GM18519 (cell line): ENCODE measurements at regions not wholly inside any gene's neighbourhood (a gene's known extent, or its start where the extent isn't known, plus 50 kb on each side); places are given as distances from the start of the nearest gene placed in this dataset.
"Not testable (repeated sequence)": the region's sequence is repeated elsewhere in the genome, so short reads cannot be mapped to it uniquely, and the experiment has no call there.

Experiments
- ATAC-seq: cut with Tn5 transposase; IDR thresholded peaks from one replicate; pipeline ENCODE4 v1.9.1; 2021; ENCODE audit warnings: mild to moderate bottlenecking, moderate library complexity; ENCODE audit not compliant: unreplicated experiment, low FRiP score

DNA sequence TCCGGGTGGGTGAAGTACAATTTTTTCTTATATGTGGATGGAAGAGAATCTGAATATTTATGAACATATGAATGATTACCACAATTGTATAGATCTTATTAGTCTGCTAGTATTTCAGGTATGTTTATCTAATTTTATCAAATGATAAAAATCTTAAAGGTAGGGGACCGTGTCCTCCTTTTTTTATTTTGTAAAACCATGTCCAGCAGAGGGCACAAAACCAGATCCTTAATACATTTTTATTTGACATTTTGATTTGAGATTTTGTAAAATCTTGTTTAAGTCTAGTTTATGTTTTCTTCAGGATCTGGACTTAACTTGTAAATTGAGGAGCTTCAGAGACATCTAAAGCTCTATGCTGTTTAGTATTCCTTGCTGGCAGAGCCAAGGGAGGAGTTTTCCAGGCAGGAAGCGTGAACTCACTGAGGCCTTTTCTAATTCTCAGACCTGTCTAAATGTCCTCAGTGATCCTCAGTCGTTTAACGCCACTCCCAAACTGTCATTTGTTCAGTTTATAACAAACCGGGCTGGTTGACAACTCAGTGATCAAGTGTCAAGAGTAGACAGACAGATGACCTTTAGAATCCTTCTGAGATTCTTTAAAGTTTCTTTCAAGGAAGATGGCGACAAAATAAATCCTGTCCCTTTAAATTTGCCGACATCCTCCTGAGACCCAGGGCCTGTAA lies 263.9 kb downstream of the KTN1 start:
- no peak for ATAC-seq

DNA sequence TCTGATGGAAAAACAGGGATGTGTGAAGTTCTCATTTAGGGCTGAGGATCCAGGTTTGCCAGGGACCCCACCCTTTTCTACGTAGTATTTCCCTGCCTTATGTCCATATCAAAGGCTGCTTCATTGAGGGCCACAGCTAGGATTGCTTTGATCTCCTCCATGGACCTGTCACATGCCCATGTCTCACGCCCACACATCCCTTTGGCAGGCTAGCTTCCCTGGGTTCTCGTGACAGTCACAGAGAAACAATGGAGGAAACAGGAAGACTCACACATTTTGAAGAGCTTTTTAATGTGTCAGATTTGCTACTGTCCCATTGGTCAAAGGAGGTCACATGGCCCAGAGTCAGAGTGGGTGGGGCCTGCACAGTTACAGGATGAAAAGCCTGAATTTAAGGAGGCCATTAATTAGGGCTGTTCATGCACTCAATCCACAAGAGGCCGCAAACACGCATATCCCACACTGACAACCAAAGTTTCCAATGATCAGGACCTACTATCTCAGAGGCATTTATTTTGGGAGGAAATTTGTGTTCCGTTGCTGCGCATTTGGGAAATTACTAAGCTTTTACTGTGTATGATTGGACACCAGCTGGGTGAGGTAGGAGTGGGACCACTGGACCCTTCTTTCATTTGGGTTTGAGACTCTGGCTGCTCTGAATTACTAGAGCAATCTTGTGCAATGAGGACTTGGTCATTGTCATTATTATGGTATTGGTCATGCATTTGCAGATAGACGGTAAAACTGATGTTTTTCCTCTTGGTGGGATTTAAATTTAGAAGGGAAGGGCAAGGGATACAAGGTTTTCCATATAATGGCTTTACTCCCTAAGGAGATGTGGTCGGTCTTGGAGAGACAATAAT lies 266.2 kb downstream of the KTN1 start:
- no peak for ATAC-seq

DNA sequence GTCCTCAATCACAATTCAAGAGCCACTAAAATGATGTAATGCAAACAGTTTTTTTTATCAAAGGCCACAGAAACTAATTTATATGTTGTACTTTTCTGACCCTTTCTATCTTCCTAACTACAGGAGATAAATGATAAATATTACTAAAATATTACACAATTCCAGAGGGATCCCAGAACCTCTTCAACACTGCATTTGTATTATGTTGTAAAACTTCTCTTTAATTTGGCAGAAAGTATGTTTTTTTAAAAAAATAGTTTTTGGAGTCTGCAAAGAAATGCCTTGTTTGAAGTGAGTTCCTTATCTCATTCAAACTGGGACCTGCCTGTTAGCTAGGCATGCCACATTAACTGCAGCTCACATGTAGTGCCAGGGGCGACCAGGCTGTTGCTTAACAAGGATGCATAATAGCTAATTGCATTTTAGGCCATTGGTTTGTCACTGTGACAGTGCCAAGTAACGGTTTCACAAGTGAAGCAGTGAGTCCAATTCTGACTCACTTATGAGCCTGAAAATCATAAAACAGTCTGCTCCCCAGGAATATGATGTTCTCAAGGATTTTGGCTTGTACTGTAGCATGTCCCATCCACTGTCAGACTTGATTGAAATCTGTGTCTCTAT lies 266.9 kb downstream of the KTN1 start:
- ATAC-seq: no peak

DNA sequence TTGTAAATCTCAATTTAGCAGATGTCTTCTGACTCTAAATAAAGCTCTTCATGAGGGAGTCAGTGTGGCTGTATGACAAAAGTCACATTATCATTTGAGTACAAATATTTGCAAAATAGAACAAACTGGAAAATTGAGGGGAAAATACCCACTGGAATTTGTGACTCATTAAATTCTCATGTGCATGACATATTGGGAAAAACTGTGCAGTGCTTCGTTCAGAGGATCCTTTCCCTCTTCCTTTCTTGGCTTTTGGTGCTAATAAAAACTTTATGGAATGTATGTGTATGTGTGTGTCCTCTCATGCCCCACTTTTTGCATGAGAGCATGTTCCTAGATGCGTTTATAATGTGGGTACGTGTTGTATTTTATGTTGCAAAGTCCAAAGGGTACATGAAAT lies 267.8 kb downstream of the KTN1 start:
- ATAC-seq: no peak

DNA sequence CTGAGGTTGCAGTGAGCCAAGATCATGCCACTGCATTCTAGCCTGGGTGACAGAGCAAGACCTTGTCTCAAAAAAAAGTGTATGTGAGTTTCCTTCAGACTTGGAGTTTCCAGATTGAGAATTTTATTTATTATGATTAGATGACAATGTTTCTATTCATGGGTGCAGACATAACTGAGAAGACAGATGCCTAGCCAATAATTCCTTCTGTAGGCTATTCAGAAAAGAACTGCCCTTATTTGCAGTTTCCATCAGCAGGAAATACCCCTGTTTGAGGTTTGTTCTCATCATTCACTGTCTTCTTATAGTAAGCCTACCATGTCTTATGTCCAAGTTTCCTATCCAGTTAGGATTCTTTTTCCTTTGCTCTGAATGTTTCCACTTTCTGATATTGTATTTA lies 269.0 kb downstream of the KTN1 start:
- ATAC-seq: no peak

DNA sequence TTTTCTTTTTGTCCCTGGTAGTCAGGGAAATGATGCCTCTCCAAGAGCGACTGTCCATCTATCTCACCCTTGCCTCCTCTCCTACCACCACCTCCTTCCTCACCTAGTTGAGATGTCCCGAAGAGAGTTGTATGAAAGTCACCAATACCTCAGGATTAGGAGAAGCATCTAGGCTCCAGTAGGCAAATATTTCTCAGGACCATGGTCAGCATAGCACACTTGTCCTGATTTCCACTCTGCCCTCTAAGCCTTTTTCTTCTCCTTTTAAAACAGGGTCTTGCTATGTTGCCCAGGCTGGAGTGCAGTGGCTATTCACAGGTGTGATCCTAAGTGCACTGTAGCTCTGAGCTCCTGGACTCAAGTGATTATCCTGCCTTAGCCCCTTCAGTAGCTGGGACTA lies 268.4 kb upstream of the PELI2 start:
- no peak for ATAC-seq

DNA sequence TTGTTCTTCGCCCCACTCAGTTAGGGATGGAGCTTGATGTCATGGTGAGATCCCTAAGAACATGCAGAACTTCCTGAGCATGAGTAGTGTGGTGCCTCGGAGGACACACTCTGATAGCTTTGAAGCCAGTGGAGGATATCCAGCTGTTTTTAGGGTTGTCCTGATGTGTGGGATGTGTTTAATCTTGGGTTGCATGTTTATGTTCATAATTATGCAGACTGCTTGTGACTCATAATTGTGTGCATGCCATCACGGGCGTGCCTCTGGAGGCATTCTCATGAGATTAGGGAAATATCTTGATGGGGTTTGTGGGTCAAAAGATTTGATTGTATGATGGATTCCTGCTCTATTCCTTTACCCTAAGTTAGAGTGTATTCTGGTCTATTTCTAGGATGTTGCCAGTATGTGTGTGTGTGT lies 267.4 kb upstream of the PELI2 start:
- ATAC-seq: no peak

DNA sequence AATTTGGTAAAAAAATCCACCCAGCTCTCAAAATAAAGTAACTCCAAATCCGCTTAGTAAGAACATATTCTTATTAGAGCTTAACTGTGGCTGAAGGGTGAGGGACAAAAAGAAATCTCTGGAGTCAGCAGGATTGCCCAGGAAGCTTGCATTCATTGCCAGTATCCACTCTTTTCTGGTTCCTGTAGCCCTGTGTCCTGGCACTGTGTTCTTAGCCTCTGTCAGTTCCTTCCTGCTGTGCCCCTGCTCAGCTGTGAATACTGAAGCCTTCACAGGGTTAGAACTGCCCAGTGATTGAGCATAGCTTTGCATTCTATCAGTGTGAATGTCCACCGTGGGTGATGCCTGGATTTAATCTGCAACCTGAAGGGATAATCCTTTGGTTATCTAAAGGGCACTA lies 266.9 kb upstream of the PELI2 start:
- no peak for ATAC-seq

DNA sequence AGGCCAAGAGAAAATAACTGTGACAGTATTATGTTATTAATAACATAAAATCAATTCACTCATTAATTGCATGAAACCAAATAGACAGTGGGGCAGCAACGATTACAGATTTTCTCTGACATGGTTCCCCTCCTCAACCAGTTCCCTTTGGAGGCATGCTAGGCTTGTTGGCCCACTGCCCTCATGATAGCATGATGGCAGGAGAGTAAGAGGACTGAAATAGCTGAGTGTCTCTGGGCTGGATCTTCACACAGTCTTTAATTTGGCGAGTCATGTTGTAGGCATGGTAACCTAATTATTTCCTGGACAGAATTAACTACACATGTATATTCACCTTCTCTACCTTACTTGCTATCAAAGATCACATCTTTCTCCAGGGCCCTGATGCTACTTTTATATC lies 266.2 kb upstream of the PELI2 start:
- no peak for ATAC-seq

DNA sequence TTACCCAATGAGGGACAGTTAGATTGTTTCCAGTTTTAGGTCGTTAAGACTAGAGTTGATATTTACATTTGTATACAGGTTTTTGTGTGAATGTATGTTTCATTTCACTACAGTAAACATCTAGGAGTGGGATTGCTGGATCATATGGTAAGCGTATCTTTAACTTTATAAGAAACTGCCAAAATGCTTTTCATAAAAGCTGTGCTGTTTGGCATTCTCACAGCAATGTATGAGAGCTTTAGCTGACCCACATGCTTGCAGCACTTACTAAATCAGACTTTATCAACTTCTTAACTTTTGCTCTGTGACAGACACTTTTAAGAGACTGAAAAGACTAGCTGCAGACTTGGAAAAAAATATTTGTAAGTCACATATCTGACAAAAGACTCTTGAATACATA lies 262.5 kb upstream of the PELI2 start:
- no peak for ATAC-seq

DNA sequence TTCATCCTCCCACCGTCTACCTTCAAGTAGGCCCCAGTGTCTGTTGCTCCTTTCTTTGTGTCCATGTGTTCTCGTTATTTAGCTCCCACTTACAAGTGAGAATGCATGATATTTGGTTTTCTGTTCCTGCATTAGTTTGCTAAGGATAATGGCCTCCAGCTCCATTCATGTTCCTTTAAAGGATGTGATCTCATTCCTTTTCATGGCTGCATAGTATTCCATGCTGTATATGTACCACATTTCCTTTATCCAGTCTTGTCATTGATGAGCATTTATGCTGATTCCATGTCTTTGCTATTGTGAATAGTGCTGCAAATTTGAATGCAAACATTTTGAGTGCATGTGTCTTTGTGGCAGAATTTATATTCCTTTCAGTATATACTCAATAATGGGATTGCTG lies 259.6 kb upstream of the PELI2 start:
- no peak for ATAC-seq

DNA sequence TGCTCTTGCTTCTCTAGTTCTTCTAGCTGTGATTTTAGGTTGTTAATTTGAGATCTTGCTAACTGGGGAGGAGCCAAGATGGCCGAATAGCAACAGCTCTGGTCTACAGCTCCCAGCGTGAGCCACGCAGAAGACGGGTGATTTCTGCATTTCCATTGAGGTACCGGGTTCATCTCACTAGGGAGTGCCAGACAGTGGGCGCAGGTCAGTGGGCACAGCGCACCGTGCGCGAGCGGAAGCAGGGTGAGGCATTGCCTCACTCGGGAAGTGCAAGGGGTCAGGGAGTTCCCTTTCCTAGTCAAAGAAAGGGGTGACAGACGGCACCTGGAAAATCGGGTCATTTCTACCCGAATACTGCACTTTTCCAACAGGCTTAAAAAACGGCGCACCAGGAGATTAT lies 256.6 kb upstream of the PELI2 start:
- ATAC-seq: not testable (repeated sequence)

DNA sequence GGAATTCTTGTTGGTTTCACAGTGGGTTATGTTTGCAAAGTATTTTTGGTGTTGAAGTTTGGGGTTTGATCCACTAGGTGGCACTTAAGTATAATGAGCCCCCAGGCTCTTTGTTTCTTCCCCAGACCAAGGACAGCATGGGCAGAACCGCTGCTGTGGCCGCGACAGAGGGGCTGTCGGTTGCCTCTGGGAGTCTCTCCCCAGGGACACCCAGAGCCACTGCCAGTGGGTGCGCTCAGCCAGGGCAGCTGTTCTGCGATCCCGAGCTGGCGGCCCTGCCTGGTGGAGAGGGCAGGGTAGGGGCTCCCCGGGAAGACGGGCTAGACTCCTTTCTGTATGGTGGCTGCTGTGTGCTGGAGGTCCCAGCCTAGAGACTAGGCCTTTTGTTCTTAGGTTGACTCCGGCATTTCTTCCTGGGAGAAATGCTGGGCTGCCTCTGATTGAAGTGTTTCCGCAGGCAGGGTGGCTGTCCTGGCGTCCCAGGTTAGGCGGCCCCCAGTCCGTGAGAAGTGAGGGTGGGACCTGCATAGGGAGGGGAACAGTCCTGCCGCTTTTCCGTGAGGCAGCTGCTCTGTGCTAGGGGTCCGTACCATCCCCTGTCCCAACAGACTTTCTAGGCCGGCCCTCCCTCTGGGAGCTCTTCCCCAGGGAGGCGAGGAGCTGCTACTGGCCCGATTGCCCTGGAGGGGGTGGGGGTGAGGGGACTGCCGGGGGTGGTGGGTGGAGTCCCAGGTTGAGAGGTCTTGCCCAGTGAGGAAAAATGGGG lies 253.1 kb upstream of the PELI2 start:
- ATAC-seq: no peak

DNA sequence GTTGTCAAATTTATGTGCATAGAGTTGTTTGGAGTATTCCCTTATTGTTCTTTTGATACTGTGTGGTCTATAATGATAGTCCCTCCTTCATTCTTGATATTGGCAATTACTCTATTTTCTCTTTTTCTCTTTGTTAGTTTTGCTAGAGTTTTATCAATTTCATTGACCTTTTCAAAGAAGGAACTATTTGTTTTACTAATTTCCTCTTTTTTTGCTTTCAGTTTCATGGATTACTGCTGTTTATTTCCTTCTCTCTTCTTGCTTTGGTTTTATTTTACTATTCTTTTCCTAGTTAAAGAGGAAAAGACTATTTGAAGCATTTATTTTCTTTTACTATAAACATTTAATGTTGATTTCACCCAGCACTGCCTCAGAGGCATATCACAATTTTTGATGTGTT lies 250.9 kb upstream of the PELI2 start:
- ATAC-seq: no peak

DNA sequence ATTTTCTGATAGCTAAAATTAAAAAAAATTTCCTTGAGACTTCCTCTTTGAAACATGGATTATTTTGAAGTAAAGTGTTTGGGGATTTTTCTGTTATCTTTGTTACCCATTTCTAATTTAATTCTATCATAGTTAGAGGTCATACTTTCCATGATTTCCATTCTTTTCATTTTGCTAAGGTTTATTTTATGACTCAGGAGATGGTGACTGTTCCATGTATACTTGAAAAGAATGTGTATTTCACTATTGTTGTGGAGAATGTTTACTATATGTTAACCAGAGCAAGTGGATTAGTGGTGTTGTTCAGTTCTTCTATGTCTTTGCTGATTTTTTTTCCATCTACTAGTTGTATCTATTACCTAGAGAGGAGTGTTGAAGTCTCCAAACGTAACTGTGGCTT lies 250.5 kb upstream of the PELI2 start:
- ATAC-seq: no peak

DNA sequence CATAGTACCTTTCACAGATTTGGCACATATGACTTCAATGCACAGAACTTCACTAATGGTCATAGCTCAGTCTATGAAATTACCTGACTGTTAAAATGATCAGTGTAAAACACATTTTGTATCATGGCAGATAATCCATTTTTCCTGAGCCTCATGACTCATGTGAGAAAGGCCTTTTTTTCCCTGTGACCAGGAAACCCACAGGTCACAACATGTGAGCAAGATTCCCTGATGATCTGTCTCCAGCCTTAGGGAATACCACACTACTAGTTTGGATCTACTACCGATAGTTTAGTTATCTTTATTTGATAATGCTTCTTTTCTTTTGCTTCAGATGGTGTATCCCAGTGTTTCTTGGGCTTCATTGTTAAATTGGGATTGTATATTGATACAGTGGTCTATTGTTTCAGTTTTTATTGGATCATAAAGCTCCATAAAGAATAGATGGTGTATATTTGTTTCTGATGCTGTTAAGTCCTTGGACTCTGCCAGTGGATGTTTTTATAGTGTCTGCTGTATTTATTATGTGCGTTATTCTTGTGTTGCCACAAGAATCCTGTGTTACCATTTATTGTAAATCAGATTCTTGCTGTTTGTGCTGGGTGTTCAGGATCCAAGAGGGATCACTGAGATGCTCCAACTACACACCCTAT lies 248.7 kb upstream of the PELI2 start:
- no peak for ATAC-seq

DNA sequence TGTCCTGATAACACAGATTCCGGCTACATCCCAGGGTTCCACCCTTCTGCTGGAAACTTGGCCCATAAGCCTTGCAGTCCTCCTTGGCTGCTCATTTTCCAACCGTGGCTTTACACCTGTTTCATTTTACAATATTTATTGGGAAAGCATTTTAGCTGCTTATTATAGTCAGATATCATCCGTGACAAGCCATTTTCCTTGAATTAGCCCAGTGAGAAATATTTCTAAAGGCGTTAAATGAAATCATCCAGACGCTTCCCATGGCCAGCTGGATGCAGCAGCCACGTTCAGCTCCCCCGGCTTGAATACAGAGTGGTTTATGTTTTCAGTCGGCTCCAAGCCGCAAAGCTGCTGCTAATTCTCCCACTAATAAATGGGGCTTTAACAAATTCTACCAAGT lies 245.0 kb upstream of the PELI2 start:
- no peak for ATAC-seq

DNA sequence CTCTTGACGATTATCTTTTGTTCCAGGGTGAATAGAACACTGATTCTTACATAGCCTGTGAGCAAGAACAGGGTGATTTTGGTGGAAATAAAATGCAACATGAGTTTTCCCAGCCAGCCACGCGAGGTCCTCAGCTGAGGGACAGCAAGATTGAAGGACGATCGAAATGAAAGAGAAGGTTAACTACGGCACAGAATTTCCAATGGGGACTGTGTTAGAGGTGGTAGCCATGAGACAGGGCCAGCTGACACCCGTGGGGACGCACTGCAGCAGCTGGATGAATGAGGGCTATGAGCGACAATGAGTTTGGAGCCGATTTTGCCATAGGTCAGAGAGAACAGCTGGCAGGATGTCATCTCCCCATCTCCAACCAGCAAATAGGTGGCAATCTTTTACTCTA lies 243.4 kb upstream of the PELI2 start:
- no peak for ATAC-seq

DNA sequence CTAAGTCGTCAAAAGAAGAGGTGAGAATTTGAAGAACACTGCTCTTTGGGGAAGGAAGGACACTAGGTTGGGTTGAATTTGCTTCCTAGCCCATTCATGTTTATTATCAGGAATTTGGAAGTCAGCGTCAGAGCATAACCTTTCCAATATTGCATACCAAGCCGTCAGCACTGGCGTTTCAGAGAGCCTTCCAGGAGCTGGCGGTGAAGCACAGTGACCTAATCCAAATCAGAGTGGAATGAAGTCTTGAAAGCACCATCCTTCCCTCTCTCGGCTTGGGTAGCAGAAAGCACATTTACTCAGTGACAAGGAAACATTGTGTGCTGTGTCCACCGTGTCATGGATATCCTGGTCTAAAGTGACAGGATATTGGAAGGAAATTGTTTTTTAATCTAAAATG lies 240.3 kb upstream of the PELI2 start:
- no peak for ATAC-seq

DNA sequence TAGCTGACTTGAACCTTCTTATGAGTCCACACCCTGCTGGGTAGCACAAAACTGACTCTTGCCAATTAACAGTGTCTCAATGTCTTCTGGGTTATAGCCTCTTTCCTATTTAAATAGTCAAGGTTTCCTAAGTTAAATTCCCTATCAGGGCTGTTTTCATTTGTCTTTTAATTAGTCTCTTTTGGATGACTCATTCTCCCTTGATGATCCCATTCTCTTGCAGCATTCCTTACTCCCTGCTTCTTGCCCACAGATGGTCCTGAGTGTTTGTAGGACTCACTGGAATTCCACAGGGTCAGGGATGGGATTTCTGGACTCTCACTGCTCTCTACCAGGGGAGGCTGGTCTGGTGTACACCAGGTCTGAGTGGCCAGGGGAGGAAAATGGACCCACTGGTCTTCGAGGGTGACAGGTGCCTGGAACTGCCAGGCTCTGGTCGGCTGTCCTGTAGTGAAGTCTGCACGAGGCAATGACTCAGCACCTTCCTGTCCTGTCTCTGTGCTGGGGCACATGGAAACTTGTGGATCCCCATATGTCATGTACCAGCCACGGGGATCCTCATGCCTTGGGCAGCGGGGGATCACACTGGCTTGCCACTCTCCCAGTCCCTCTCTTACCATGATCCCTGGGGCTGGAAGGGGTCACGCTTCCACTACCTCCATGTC lies 236.5 kb upstream of the PELI2 start:
- no peak for ATAC-seq
